Breast epithelium (tissue), 4 donors: ENCODE measurements at regions not wholly inside any gene's neighbourhood (a gene's known extent, or its start where the extent isn't known, plus 50 kb on each side); places are given as distances from the start of the nearest gene placed in this dataset.
"Not testable (repeated sequence)": the region's sequence is repeated elsewhere in the genome, so short reads cannot be mapped to it uniquely, and the experiment has no call there.

Experiments
- DNase-seq, 2 donors: peaks; one replicate each; pipeline ENCODE4 v3.0.0-alpha.2; 2019; ENCODE audit warnings: low spot score in 2 of 2
- H3K27ac ChIP-seq, 2 donors: fragments of 200-600 bp; sonication (generic) in 1 of 2; one replicate each; pipeline ENCODE4 v1.5.1; 2016 to 2019; ENCODE audit warnings: mild to moderate bottlenecking in 1 of 2
- H3K27me3 ChIP-seq, 2 donors: fragments of 200-600 bp; sonication (generic) in 1 of 2; one replicate each; pipeline versions ENCODE4 v1.5.1 to v1.6.0; 2017 to 2019; ENCODE audit warnings: control low read depth in 1 of 2, mild to moderate bottlenecking in 1 of 2
- H3K36me3 ChIP-seq: fragments of 200-600 bp; one replicate; pipeline ENCODE4 v1.5.1; 2019
- H3K4me1 ChIP-seq, 2 donors: fragments of 200-600 bp; sonication (generic); one replicate each; pipeline ENCODE4 v1.5.1; 2016 to 2019; ENCODE audit warnings: control low read depth in 1 of 2
- H3K4me3 ChIP-seq, 3 donors: fragments of 200-600 bp; sonication (generic); 1 replicate in 2 of 3; 2 replicates in 1 of 3; pipeline ENCODE4 v1.5.1; 2016 to 2019; ENCODE audit warnings: mild to moderate bottlenecking in 3 of 3, moderate library complexity in 2 of 3
- H3K9me3 ChIP-seq, 2 donors: fragments of 200-600 bp; sonication (generic) in 1 of 2; one replicate each; pipeline ENCODE4 v1.5.1; 2016 to 2019; ENCODE audit warnings: control low read depth in 1 of 2
- POLR2A ChIP-seq: fragments of 450-650 bp; IDR thresholded peaks from one replicate; pipeline ENCODE4 v1.6.1; 2016; ENCODE audit warnings: antibody characterized with exemption, mild to moderate bottlenecking, moderate library complexity
- POLR2AphosphoS5 ChIP-seq, 3 donors: sonication (generic); formaldehyde crosslinking; IDR thresholded peaks; one replicate each; pipeline ENCODE4 v1.6.1; 2017; ENCODE audit warnings: antibody characterized with exemption in 3 of 3
- intact Hi-C: fragments of 100-400 bp; cut with DNase I; formaldehyde crosslinking; loops from one replicate; pipeline ENCODE4 v1.15.1; 2023; ENCODE audit warnings: low total_unique reads
- TF ChIP-seq, protein P1 (sequence below), 3 donors: fragments of 450-650 bp; IDR thresholded peaks; one replicate each; pipeline ENCODE4 v1.5.1; 2016 to 2017; ENCODE audit warnings: antibody characterized with exemption in 3 of 3, mild to moderate bottlenecking in 3 of 3, moderate library complexity in 3 of 3

- TF ChIP-seq, protein P1, sequence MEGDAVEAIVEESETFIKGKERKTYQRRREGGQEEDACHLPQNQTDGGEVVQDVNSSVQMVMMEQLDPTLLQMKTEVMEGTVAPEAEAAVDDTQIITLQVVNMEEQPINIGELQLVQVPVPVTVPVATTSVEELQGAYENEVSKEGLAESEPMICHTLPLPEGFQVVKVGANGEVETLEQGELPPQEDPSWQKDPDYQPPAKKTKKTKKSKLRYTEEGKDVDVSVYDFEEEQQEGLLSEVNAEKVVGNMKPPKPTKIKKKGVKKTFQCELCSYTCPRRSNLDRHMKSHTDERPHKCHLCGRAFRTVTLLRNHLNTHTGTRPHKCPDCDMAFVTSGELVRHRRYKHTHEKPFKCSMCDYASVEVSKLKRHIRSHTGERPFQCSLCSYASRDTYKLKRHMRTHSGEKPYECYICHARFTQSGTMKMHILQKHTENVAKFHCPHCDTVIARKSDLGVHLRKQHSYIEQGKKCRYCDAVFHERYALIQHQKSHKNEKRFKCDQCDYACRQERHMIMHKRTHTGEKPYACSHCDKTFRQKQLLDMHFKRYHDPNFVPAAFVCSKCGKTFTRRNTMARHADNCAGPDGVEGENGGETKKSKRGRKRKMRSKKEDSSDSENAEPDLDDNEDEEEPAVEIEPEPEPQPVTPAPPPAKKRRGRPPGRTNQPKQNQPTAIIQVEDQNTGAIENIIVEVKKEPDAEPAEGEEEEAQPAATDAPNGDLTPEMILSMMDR (IDR thresholded peaks at IDR 0.05) = no peak
- TF ChIP-seq POLR2A (no peak), POLR2AphosphoS5 (IDR thresholded peaks at IDR 0.05) (no peak)
- Histone ChIP-seq H3K27ac (no peak overlapping the region), H3K4me3 (no peak overlapping the region), H3K36me3 (no peaks in the 10 kb centered on the region), H3K4me1 (no peaks in the 10 kb centered on the region), H3K9me3 (no peaks in the 10 kb centered on the region), H3K27me3 (no peaks in the 10 kb centered on the region)
- DNase-seq = no peak
- intact Hi-C loops = loop anchor here (10.0 kb wide), 1 partner anchor 1541 kb away; no protein-coding TSS in a partner anchor
Measured at GRCh38 chr6:67694127-67694526, 941.0 kb upstream of the ADGRB3 start.

DNA sequence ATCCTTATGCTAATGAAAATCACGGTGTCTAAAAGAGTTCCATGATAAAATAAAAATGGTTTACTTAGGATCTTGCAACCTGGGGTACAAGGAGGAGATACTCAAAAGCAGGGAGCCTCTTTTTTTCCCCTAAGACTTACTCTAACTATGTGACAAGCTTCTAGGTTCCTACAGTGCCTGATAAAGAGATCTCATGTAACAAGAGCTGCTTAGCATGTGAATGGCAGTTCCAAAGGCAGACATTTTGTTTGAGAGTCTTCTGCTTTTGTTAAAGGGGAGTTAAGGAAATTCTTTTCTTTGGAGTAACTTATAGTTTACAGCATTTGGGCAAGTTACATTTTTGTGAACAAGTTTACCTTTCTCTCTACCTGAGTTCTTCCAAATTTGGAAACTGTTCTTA, 945.8 kb upstream of the ADGRB3 start:
- DNase-seq = no peak
- intact Hi-C loops = no loop called here

DNA sequence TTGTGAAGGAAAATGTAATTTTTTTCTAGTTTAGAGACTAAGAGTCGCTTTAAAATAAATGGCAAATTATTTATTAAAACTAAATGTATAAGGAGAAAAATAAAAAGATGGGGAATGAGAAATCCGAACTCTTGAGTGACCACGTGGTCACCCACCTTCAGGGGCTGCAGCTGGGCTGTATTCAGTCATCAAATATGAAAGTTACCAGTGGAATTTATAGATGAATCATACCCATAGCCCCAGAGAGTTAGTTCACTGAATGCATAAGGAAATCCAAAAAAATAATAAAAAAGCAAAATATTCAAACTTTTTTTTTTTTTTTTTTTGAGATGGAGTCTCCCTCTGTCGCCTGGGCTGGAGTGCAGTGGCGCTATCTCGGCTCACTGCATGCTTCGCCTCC, 947.7 kb upstream of the ADGRB3 start:
- no peak overlapping the region for H3K27ac ChIP-seq

More for the DNA sequence above, 945.8 kb upstream of the ADGRB3 start:
- TF ChIP-seq, protein P1 (IDR thresholded peaks at IDR 0.05) = no peak
- no peak for TF ChIP-seq POLR2AphosphoS5 (IDR thresholded peaks at IDR 0.05)
- no peak for TF ChIP-seq POLR2A
- Histone ChIP-seq H3K4me3 (no peak overlapping the region), H3K9me3 (no peaks in the 10 kb centered on the region), H3K36me3 (no peaks in the 10 kb centered on the region), H3K27ac (no peak overlapping the region), H3K4me1 (no peaks in the 10 kb centered on the region), H3K27me3 (no peaks in the 10 kb centered on the region)

DNA sequence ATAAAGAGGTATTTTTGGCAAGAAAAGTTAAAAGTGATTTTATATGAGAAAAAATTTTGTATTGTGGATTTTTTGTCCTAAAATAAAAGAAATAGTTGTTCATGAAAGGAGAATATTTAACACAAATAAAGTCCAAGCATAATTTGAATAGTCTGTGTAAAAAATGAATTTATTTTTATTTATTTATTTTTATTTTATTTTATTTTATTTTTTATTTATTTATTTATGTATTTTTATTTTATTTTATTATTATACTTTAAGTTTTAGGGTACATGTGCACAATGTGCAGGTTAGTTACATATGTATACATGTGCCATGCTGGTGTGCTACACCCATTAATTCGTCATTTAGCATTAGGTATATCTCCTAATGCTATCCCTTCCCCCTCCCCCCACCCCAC, 948.9 kb upstream of the ADGRB3 start:
- H3K36me3 ChIP-seq, H3K27ac ChIP-seq, H3K9me3 ChIP-seq, DNase-seq, H3K4me3 ChIP-seq, H3K27me3 ChIP-seq, intact Hi-C loops, H3K4me1 ChIP-seq: not testable (repeated sequence)

More for the DNA sequence above, 947.7 kb upstream of the ADGRB3 start:
- no peaks in the 10 kb centered on the region for H3K36me3 ChIP-seq
- H3K9me3 ChIP-seq = no peaks in the 10 kb centered on the region
- intact Hi-C loops = no loop called here
- no peak overlapping the region for H3K4me3 ChIP-seq
- no peaks in the 10 kb centered on the region for H3K4me1 ChIP-seq
- TF ChIP-seq POLR2AphosphoS5 (IDR thresholded peaks at IDR 0.05) (no peak), POLR2A (no peak)
- TF ChIP-seq, protein P1 (IDR thresholded peaks at IDR 0.05) = no peak
- no peaks in the 10 kb centered on the region for H3K27me3 ChIP-seq
- DNase-seq = no peak

- Histone ChIP-seq H3K36me3 (no peaks in the 10 kb centered on the region), H3K27ac (no peak overlapping the region), H3K9me3 (no peaks in the 10 kb centered on the region), H3K27me3 (no peaks in the 10 kb centered on the region), H3K4me1 (no peaks in the 10 kb centered on the region), H3K4me3 (no peak overlapping the region)
- TF ChIP-seq, protein P1 (IDR thresholded peaks at IDR 0.05) = no peak
- TF ChIP-seq POLR2A (no peak), POLR2AphosphoS5 (IDR thresholded peaks at IDR 0.05) (no peak)
- no peak for DNase-seq
- intact Hi-C loops = no loop called here
Measured at GRCh38 chr6:67683960-67684359, 951.1 kb upstream of the ADGRB3 start.
